GM18858 (cell line): ENCODE measurements at regions not wholly inside any gene's neighbourhood (a gene's known extent, or its start where the extent isn't known, plus 50 kb on each side); places are given as distances from the start of the nearest gene placed in this dataset.
"Not testable (repeated sequence)": the region's sequence is repeated elsewhere in the genome, so short reads cannot be mapped to it uniquely, and the experiment has no call there.

Source experiments
- ATAC-seq: cut with Tn5 transposase; IDR thresholded peaks from one replicate; pipeline ENCODE4 v1.9.1; 2021; ENCODE audit not compliant: unreplicated experiment

DNA sequence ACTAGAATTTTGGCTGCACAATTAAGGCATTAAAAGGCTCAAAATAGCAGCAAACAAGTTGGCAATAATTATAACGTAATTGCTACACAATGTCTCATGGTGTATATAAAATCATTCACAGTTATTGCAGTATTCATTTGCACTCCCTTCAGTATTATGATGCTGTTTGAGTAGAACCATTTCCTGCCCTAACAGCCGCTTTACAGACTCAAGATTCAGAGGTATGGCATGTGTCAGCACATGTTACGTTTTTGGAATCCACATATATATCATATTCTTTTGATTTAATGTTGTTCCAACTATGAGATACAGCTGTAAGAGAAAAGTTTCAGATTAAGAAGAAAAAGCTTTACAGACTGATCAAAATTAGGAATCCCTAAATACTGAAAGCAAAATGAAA, 56.3 kb upstream of the NCKAP5 start:
- ATAC-seq: no peak

DNA sequence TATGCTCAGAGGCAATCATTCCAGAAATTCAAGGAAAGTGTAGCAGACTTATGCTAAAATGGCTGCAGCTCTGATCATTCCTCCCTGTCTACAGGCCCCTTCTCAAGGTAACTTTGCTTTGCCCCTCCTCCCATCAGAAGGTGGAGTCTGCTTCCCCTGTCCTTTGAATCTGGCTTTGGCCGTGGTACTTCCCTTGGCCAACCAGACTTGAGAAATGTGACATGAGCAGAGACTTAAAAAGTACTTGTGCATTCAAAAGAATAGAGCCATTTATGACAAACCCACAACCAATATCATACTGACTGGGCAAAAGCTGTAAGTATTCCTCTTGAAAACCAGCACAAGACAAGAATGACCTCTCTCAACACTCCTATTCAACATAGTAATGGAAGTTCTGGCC, 59.5 kb upstream of the NCKAP5 start:
- ATAC-seq: no peak

DNA sequence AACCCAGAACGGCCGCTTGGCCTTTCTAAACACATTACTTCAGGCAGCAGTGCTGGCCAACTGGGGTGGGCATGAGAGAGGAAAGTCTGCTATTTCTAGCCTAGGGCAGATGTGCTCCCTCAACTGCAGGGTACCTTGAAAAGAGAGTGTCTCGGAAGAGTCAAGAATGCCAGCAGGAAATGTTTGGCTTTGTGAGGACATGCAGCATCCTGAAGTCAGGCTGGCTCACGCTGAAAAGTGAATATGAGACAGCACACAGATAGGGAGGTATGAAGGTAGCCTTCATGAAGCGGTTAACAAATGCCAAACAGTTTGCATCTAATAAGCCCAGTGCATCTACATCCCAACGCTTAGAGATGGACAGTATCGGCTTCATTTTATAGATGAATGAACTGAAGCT, 65.0 kb upstream of the NCKAP5 start:
- no peak for ATAC-seq

DNA sequence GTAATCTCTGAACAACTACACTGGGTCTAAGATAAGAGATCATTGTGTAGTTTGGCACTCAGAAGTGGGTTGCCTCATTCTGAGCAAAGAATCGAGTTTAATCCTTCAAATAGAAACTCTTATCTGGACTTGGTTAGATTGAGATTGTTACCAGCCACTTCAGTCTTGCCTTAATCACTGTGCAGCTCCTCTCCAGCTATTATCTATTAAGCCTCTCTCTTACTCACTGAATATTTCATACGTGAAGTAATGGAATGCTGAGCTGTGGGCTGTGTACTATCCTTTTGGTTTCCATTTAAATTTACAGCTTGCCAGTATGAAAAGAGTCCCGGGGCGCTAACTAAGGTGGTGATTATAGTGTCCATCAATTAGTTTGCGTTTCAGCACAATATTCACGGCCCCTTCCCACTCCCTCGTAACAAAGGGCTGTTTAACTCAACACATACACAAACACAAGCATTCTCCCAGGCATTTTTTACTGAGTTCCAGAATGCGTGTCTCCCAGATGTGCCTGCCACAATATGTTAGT, 65.7 kb upstream of the NCKAP5 start:
- no peak for ATAC-seq

DNA sequence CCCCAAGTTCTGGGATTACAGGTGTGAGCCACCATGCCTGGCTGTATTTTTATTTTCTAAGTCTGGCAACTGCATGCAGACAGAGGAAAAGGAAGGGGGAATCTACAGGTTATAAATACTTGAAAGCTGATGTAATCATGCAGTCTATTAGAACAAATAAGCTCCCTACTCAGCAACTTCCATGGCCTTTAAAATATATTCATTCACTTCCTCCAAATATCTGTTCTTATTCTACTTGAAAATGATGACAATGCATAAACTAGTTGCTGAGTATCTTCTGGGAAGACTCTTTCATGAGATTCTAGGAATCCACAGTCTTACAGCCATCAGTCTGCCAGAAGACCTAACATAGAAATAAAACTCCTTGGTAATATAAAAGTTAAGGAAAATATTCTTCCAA, 66.9 kb upstream of the NCKAP5 start:
- no peak for ATAC-seq

DNA sequence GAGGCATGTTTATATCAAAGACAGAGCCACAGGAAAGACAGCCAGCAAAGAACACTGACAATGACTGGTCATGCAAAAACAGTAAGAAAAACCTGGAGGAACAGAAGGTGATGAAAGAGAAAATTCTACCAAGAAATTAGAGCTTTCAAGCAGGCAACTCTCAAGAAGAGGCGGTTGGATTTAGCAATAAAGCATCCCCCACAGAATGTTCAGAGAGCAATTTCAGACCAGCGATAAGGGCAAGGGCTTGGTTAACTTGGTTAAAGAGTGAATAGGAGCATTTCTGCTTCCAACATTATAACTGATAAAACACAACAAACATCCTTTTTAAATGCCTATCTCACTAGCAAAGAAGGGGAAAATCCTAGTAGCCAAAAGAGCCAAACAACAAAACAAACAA, 68.0 kb upstream of the NCKAP5 start:
- no peak for ATAC-seq

DNA sequence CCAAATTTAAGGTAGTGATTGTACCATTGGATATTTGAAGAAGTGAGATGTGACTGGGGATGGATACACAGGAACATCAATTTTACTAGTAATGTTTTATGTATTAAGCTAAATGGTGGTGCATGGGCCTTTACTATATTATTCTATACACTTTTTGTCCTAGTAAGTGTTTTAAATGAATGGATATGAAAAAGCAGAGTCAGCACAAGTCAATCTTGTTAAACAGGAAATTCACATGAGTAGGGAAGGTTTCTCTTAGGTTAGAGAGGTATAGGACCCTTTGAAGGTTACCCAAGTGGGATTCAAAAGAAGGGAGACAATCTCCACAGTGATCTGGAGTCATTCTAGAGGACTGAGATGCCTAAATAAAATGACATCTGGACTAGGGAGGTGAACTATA, 71.8 kb upstream of the NCKAP5 start:
- ATAC-seq: no peak

DNA sequence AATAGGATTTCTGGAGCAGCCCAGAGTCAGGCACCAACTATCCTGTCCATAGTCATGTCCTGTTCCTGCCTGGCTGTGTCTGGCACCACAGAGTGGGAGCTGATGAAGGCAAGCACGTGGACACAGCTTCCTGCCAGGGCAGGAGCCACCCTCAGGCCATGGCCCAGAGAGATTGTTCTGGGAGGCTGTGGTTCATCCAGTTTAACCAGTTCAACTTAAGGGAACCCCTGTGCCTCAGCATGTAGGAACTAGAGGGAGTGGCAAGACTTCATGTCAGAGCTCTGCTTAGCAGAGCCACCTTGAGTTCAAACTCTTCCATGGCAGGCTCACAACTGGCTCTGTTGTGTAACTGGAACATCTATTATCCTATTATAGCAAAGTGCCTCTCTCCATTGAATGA, 73.2 kb upstream of the NCKAP5 start:
- no peak for ATAC-seq

DNA sequence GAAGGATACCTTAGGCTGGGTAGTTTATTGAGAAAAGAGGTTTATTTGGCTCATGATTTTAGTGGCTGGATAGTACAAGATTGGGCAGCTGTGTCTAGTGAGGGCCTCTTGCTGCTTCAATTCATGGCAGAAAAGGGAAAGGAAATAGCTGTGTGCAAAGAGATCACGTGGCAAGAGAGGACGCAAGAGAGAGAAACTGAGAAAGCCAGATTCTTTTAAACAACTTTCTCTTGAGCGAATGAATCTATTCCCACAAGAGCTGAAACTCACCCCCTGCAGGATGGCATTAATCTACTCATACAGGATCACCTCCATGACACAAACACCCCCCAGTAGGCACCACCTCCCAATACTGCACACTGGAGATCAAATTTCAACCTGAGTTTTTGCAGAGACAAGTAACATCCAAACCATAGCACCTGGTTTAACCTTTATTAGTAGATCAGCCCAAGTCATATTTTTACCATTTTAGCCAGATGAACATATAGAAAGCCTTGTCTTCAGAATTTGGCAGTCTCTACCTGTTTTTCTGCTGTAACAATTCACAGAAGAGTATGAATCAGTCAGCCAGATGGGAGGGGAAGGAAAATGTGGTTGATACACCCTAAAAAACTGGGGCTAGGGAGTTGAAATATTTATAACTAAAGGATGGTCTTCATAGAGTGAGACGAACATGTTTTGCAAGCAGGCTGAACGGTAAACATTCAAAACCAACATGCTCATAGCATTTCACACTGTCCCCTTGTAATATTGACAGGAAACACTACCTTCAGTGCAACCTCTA, 73.9 kb upstream of the NCKAP5 start:
- no peak for ATAC-seq

DNA sequence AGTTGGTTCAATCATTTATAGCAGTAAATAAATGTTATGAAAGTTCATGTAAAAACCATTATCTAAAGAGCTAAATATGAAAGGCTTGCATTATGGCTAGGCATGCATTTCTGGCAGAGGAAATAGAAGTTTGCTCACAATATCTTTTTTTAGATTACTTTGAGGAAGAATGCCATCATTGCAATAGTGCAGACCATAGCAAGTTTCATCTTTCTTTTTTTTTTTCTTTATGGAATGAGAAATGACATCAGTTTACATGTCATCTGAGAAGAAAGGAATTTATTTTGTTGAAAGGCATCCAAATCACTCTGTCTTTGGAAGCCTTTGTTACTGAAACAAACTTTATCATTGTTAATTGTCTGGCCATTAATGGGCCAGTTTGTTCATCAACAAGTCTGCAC, 74.5 kb upstream of the NCKAP5 start:
- ATAC-seq: no peak

DNA sequence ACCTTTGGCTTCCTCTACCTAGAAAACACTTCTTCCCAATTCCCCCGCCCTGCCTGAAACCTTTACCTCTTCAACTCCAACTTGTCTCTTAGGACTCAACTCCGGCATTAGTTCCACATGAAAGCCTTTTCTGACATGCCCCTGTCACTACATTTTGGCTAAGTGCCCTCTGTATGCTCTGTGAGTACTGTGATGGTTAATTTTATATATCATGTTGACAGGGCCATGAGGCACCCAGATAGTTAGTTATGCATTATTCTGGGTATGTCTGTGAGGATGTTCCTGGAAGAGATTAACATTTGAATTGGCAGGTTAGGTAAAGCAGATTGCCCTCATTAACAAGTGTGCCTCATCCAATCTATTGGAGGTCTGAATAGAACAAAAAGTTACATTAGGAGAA, 75.6 kb upstream of the NCKAP5 start:
- no peak for ATAC-seq

DNA sequence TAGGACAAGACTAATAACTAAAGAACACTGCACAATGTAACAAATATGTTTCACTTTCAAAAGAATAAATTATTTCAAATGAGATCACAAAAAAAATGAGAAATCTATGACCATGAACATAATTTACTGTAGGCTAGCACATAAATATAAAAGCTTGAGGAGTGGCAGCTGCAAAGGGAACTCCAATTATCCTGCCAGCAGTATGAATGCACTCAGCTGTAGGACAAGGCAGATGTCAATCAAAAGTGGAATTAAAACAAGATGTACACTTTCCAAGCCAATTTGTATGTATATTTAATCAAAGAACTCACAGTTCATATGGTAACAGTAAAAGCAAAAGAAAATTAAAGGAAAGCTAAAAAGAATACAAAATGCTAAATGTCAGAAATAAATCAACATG, 76.6 kb upstream of the NCKAP5 start:
- ATAC-seq: no peak

DNA sequence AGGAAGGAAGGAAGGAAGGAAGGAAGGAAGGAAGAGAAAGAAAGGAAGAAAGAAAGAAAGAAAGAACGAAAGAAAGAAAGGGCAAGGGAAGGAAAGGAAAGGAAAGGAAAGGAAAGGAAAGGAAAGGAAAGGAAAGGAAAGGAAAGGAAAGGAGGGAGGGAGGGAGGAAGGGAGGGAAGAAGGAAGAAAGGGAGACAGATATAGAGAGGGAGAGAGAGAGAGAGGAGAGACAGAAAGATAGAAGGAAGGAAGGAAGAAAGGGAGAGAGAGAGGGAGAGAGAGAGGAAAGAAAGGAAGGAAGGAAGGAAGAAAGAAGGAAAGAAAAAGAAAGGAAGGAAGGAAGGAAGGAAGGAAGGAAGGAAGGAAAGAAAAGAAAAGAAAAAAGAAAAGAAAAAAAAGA, 79.1 kb upstream of the NCKAP5 start:
- ATAC-seq: not testable (repeated sequence)

DNA sequence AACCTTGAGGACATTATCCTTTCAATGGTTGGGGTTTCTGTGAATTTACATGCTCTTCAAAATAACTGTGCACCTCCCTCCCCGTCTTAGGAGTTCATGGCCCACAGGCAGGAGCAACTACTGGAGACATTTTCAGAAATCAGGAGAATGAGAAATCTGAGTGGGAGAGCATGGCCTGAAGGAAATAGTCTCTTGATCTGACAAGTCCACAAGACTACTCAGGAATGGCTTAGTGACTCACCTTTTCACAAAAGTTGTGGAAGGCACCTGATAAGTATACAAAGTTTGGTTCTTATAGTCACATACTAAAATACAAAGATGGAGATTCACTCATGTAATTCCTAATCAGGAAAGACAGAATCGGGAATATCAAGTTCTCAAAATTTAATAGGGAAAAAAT, 83.6 kb upstream of the NCKAP5 start:
- no peak for ATAC-seq

DNA sequence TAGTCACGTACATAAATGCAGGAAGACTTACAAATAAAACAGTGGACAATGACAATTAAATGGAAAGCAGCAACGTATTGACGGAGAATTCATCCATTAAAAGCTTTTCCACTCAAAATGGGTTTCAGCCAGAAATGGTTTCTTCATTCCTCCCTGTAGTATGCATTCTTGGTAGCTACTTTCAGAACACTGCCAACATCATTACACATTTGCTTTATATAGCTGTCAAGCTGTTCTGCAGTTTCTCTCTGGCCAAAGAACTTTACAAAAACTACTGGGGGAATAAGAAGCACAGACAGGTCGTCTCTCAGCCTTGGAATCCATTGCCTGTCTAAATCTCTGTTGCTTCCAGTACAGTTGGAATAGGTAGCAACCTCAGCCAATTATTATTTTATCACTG, 84.1 kb upstream of the NCKAP5 start:
- no peak for ATAC-seq

DNA sequence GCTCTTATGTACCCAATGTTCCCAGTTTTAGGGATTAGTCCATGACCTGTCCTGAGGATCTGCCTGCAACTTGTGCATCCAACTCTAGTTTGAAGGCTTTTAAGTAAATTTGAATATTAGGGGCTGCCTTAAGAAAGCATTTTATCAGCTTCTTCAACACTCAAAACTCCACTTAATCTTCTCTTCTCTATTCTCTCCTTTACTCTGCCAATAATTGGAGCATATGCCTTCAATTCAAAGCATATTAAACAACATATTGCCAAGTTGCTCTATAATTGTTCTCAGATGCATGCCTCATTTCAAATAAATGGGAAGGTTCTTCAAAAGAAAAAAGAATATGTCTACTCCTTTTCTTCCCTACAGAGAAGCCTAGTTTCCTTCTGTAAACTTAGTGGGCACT, 84.8 kb upstream of the NCKAP5 start:
- no peak for ATAC-seq

DNA sequence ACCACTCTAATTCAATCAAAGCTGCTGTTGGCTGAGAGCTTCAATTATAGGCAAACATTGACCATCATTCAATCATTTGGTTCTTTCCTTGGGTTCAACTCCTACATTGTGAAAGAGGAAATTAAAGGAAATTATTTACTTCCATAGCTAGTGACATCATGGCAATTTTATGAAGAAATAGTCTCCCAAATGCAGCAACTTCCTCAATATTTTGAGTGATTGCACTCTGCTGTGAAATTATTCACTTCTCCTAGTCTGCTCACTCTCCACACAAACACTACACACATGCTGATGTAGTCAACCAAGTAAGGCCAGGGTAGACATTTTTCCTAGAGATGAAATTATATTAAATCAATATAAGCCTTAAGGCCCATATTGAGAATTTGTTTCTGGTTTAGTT, 86.7 kb upstream of the NCKAP5 start:
- no peak for ATAC-seq

DNA sequence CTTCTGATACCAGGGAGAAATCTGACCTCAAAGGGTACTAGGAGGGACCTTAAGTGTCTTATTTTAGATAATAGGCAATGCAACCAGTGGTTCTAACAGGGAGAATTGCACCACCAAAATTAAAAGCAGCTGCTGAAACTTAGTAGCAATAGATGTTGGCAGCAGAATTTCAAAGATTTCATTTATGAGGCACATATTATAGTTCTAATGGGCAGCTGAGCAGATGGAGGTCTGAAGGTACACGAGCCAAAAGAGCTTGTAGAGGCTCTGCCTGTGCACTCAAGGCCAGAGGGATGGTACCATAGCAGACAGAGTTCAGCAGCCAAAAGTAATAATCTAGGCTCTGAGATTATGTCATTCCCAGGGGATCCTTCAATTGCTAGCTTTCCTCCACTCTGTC, 87.3 kb upstream of the NCKAP5 start:
- ATAC-seq: no peak

DNA sequence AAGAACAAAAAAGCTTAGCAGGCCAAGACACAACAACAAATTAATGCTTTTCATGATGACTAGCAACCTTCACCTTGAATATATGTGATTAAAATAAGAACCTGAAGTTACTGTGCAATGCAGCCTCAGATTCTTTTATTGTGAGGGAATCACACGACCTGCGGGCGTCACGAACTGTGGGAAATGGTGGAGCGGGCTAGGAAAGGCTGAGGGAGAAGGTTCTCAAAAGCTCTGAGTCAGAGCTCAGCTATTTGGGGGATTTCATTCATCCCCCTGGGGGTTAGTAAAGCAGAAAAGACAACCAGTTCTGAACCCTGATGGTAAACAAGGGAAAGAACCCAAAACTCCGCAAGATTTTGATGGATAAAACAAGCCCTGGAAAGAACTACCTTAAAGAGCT, 89.3 kb upstream of the NCKAP5 start:
- ATAC-seq: no peak

DNA sequence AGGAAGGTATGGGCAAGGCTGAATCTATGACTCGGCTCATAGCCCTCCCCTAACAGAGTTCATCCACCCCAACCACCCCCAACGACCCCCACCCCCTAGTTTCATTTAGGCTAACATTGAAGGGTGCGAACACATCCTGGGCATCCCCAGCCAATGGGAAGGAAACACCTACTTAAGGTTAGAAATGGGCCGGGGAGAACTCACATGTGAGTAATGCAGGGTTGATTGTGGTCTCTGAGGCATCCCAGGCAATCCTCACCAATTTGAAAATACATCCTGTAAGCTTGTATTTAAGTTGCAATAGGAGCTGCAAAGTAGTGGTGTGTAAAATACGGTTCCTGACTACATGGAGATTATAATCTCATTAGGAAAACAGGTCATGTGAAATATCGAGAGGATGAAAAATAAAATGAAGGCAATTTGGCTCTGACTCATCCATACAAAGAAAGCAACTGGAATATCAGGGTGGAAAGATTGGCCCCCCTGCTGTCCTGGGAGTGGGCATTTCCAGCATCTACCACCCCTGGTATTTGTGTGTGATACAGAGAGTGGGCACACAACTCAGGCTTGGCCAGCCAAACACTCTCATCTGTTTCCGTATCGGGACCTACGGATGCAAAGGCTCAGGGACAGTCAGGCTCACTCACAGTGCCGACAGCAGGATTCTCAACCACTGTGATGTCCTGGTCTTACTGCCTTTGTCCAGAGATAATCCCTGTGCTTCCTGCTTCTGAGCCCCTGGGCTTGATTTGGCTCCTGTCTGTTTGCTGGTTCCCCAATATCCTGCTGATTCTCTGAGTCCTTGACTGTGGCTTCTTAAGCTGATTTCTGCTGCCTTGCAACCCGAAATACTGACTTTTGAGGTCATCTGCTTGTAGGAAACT, 90.0 kb upstream of the NCKAP5 start:
- ATAC-seq: no peak

DNA sequence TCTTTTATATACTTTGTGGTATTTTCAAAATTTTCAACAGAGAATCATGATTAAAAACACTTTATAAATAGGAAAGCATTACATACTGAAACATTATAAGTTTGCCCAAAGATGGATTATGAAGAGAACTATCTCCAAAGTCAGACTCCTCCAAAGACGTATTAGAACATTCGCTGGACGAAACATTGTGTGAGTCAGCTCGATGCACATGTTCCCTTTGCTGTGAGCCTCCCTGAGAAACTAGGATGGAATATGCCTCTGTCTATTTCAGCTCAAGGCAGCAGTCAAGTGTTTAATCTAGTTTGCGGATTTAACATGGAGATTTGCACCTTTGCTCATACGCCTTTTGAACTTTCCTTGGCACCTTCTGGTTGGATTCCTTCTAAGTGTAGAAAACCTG, 92.2 kb upstream of the NCKAP5 start:
- no peak for ATAC-seq

DNA sequence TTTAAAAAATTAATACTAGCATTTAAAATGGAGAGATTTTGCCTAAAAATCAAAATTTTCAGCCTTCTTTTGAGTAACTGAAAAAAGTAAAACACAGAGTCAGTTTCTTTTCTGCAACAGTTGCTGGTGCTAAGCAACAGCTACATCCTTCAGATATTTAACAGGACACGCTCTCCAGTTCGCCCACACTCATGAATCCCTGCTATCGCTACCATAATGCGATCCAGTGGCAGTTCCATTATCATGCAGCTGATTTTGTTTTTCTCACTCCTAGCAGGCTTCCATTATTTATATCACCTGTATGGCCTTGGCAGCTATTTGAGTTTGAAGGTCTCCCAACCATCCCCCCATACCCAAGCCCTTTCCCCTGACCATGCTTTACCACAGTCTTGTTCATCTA, 93.1 kb upstream of the NCKAP5 start:
- ATAC-seq: no peak
